ENCODE measurements at regions not wholly inside any gene's neighbourhood (a gene's known extent, or its start where the extent isn't known, plus 50 kb on each side); places are given as distances from the start of the nearest gene placed in this dataset.
"Not testable (repeated sequence)": the region's sequence is repeated elsewhere in the genome, so short reads cannot be mapped to it uniquely, and the experiment has no call there.

DNA sequence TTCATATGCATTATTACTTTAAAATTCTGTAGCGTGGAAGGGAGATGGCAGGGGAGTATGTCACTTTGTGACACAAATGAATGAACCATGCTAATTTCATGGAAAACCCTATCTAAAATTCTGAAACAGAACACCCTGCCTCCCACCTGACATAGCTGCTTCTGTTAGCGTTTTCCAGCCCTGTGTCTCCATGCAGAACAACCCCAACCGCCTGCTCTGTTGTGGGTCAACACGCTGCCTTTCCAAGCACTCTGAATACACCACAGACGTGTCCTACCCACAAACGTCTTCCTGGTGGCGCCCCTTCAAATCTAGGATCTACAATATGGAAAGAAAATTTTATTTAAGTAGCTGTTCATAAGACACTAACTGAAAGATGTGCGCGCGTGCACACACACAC, 238.6 kb downstream of the TRIML1 start:
- no peak for TF ChIP-seq EZH2 (IDR thresholded peaks at IDR 0.05; ENCODE audit: low read length, missing control alignments)
- TF ChIP-seq, protein P1, sequence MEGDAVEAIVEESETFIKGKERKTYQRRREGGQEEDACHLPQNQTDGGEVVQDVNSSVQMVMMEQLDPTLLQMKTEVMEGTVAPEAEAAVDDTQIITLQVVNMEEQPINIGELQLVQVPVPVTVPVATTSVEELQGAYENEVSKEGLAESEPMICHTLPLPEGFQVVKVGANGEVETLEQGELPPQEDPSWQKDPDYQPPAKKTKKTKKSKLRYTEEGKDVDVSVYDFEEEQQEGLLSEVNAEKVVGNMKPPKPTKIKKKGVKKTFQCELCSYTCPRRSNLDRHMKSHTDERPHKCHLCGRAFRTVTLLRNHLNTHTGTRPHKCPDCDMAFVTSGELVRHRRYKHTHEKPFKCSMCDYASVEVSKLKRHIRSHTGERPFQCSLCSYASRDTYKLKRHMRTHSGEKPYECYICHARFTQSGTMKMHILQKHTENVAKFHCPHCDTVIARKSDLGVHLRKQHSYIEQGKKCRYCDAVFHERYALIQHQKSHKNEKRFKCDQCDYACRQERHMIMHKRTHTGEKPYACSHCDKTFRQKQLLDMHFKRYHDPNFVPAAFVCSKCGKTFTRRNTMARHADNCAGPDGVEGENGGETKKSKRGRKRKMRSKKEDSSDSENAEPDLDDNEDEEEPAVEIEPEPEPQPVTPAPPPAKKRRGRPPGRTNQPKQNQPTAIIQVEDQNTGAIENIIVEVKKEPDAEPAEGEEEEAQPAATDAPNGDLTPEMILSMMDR (conservative IDR thresholded peaks at IDR 0.05 in 1 of 2, IDR thresholded peaks at IDR 0.05 in 1 of 2; ENCODE audit: low read depth in 1 of 2, low read length in 2 of 2): no peak
- no peak overlapping the region for H2AFZ ChIP-seq (ENCODE audit: low read length)
- H3K9ac ChIP-seq (ENCODE audit: insufficient read depth, low read length): no peak overlapping the region
- no peak overlapping the region for H3K4me2 ChIP-seq (ENCODE audit: extremely low read depth, insufficient read depth, low read length)
- no peak overlapping the region for H3K4me3 ChIP-seq (replicated peaks in 1 of 4; ENCODE audit: control extremely low read depth in 1 of 4, insufficient read depth in 1 of 4, low read depth in 3 of 4, low read length in 4 of 4)
- no peaks in the 10 kb centered on the region for H3K79me2 ChIP-seq (ENCODE audit: control insufficient read depth, insufficient read depth, low read length)
- no peaks in the 10 kb centered on the region for H3K36me3 ChIP-seq (ENCODE audit: control insufficient read depth, insufficient read depth, low read length)
- no peaks in the 10 kb centered on the region for H3K4me1 ChIP-seq (ENCODE audit: control insufficient read depth, extremely low read depth, insufficient read depth, low read length)
- H3K9me3 ChIP-seq (ENCODE audit: control insufficient read depth, insufficient read depth, low read depth, low read length): no peaks in the 10 kb centered on the region
- no peaks in the 10 kb centered on the region for H3K27me3 ChIP-seq (ENCODE audit: control insufficient read depth, insufficient read depth, low read length)
- no peak overlapping the region for H3K27ac ChIP-seq (ENCODE audit: insufficient read depth, low read length)
- H4K20me1 ChIP-seq (ENCODE audit: control insufficient read depth, extremely low read depth, insufficient read depth, low read length): no peaks in the 10 kb centered on the region
- DNase-seq (ENCODE audit: low read depth in 2 of 2): no peak

DNA sequence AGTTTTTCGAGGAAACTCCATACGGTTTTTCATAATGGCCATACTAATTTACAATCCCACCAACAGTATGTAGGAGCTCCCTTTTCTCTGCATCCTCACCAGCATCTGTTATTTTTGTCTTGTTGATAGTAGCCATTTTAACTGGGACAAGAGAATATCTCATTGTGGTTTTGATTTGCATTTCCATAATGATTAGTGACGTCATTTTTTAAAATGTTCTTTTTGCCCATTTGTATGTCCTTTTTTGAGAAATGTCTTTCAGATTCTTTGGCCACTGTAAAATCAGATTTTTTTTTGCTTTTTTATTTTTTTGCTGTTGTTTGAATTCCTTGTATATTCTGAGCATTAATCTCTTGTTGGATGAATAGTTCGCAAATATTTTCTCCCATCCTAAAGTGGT, 243.9 kb downstream of the TRIML1 start:
- H3K27ac ChIP-seq (ENCODE audit: insufficient read depth, low read length): no peak overlapping the region
- H3K4me1 ChIP-seq (ENCODE audit: control insufficient read depth, extremely low read depth, insufficient read depth, low read length): no peaks in the 10 kb centered on the region
- DNase-seq (ENCODE audit: low read depth in 2 of 2): no peak

DNA sequence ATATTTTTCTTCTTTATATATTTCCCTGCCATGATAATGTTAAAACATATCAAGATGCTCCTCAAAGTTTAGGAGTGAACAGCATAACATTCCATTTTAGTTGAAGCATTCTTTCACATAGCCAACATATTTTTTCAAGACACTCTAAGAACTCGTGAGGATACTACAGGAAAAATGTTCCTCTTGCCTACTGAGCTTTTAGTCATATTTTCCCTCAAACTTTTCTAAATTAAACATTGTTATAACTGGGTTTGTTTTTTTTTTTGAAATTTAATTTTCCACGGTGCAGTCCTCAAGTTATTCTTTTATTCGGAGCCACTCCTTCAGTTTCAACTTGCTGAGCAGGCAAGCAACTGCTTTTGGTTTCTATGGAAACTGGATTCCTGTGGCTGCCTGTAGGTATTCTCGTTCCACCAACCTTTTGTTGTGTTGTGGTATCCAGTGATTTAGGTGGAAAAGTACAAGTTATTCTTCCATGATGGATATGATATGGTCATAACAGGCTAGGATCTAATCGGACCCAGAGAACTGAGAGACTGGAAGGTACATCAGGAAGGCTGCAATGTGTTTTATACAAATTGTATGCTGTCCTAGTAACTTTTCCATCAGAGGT, 248.0 kb downstream of the TRIML1 start:
- Histone ChIP-seq H3K9me3 (ENCODE audit: control insufficient read depth, insufficient read depth, low read depth, low read length) (no peaks in the 10 kb centered on the region), H3K36me3 (ENCODE audit: control insufficient read depth, insufficient read depth, low read length) (no peaks in the 10 kb centered on the region), H3K4me1 (ENCODE audit: control insufficient read depth, extremely low read depth, insufficient read depth, low read length) (no peaks in the 10 kb centered on the region), H4K20me1 (ENCODE audit: control insufficient read depth, extremely low read depth, insufficient read depth, low read length) (no peaks in the 10 kb centered on the region), H2AFZ (ENCODE audit: low read length) (no peak overlapping the region), H3K27ac (ENCODE audit: insufficient read depth, low read length) (no peak overlapping the region), H3K4me2 (ENCODE audit: extremely low read depth, insufficient read depth, low read length) (no peak overlapping the region), H3K9ac (ENCODE audit: insufficient read depth, low read length) (no peak overlapping the region), H3K79me2 (ENCODE audit: control insufficient read depth, insufficient read depth, low read length) (no peaks in the 10 kb centered on the region), H3K4me3 (replicated peaks in 1 of 4; ENCODE audit: control extremely low read depth in 1 of 4, insufficient read depth in 1 of 4, low read depth in 3 of 4, low read length in 4 of 4) (no peak overlapping the region), H3K27me3 (ENCODE audit: control insufficient read depth, insufficient read depth, low read length) (no peaks in the 10 kb centered on the region)
- TF ChIP-seq, protein P1 (conservative IDR thresholded peaks at IDR 0.05 in 1 of 2, IDR thresholded peaks at IDR 0.05 in 1 of 2; ENCODE audit: low read depth in 1 of 2, low read length in 2 of 2): no peak
- TF ChIP-seq EZH2 (IDR thresholded peaks at IDR 0.05; ENCODE audit: low read length, missing control alignments): no peak
- peak in 1 of 2 donors; percentile 12 for DNase-seq (ENCODE audit: low read depth in 2 of 2)

More for the DNA sequence above, 243.9 kb downstream of the TRIML1 start:
- Histone ChIP-seq H3K36me3 (ENCODE audit: control insufficient read depth, insufficient read depth, low read length) (no peaks in the 10 kb centered on the region), H4K20me1 (ENCODE audit: control insufficient read depth, extremely low read depth, insufficient read depth, low read length) (no peaks in the 10 kb centered on the region), H2AFZ (ENCODE audit: low read length) (no peak overlapping the region), H3K27me3 (ENCODE audit: control insufficient read depth, insufficient read depth, low read length) (no peaks in the 10 kb centered on the region), H3K79me2 (ENCODE audit: control insufficient read depth, insufficient read depth, low read length) (no peaks in the 10 kb centered on the region), H3K4me3 (replicated peaks in 1 of 4; ENCODE audit: control extremely low read depth in 1 of 4, insufficient read depth in 1 of 4, low read depth in 3 of 4, low read length in 4 of 4) (no peak overlapping the region), H3K4me2 (ENCODE audit: extremely low read depth, insufficient read depth, low read length) (no peak overlapping the region), H3K9me3 (ENCODE audit: control insufficient read depth, insufficient read depth, low read depth, low read length) (no peaks in the 10 kb centered on the region), H3K9ac (ENCODE audit: insufficient read depth, low read length) (no peak overlapping the region)
- TF ChIP-seq EZH2 (IDR thresholded peaks at IDR 0.05; ENCODE audit: low read length, missing control alignments): no peak
- TF ChIP-seq, protein P1 (conservative IDR thresholded peaks at IDR 0.05 in 1 of 2, IDR thresholded peaks at IDR 0.05 in 1 of 2; ENCODE audit: low read depth in 1 of 2, low read length in 2 of 2): no peak

DNA sequence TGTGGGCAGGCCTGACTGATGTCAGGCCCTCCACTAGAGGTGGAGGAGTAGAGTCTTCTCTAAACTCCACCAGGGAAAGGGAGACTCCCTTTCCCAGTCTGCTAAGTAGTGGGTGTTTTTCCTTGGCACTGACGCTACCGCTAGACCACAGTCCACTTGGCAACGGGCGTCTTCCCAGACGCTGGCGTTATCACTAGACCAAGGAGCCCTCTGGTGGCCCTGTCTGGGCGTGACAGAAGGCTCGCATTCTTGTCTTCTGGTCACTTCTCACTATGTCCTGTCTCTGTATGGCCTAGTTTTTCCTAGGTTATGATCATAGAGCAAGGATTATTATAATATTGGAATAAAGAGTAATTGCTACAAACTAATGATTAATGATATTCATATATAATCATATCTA, 252.1 kb downstream of the TRIML1 start:
- not testable (repeated sequence) for H3K27ac ChIP-seq (ENCODE audit: insufficient read depth, low read length); H3K4me1 ChIP-seq (ENCODE audit: control insufficient read depth, extremely low read depth, insufficient read depth, low read length); H3K4me2 ChIP-seq (ENCODE audit: extremely low read depth, insufficient read depth, low read length); H3K4me3 ChIP-seq (replicated peaks in 1 of 4; ENCODE audit: control extremely low read depth in 1 of 4, insufficient read depth in 1 of 4, low read depth in 3 of 4, low read length in 4 of 4); H3K9me3 ChIP-seq (ENCODE audit: control insufficient read depth, insufficient read depth, low read depth, low read length); DNase-seq (ENCODE audit: low read depth in 2 of 2); H3K27me3 ChIP-seq (ENCODE audit: control insufficient read depth, insufficient read depth, low read length); H3K9ac ChIP-seq (ENCODE audit: insufficient read depth, low read length); H4K20me1 ChIP-seq (ENCODE audit: control insufficient read depth, extremely low read depth, insufficient read depth, low read length); H2AFZ ChIP-seq (ENCODE audit: low read length); H3K79me2 ChIP-seq (ENCODE audit: control insufficient read depth, insufficient read depth, low read length); H3K36me3 ChIP-seq (ENCODE audit: control insufficient read depth, insufficient read depth, low read length)

Data from fibroblast of lung (primary cell).